Progenitor cell of endocrine pancreas (in vitro differentiated cells): ENCODE measurements at regions not wholly inside any gene's neighbourhood (a gene's known extent, or its start where the extent isn't known, plus 50 kb on each side); places are given as distances from the start of the nearest gene placed in this dataset.

Experiments
- DNase-seq: peaks from one replicate; pipeline ENCODE4 v3.0.0; 2021; ENCODE audit warnings: low spot score; ENCODE audit not compliant: unreplicated experiment
- H3K27ac Mint-ChIP-seq: 2 replicates; pipeline ENCODE4 v1.8.0; 2021; ENCODE audit warnings: mild to moderate bottlenecking, moderate library complexity, mixed read lengths
- H3K27me3 Mint-ChIP-seq: 2 replicates; pipeline ENCODE4 v1.8.0; 2021; ENCODE audit warnings: mixed read lengths
- H3K36me3 Mint-ChIP-seq: 2 replicates; pipeline ENCODE4 v1.8.0; 2022; ENCODE audit warnings: mixed read lengths; ENCODE audit not compliant: insufficient read depth
- H3K4me1 Mint-ChIP-seq: 2 replicates; pipeline ENCODE4 v1.8.0; 2021; ENCODE audit warnings: low read depth, mixed read lengths
- H3K4me3 Mint-ChIP-seq: 2 replicates; pipeline ENCODE4 v1.8.0; 2021; ENCODE audit warnings: low read depth, mild to moderate bottlenecking, moderate library complexity, mixed read lengths
- H3K9me3 Mint-ChIP-seq: 2 replicates; pipeline ENCODE4 v1.8.0; 2021; ENCODE audit warnings: low read depth, mixed read lengths
- TF ChIP-seq, protein P1 (sequence below): fragments of 200-600 bp; sonication (generic); IDR thresholded peaks from one replicate; pipeline ENCODE4 v1.5.0; 2021; ENCODE audit warnings: antibody characterized with exemption, mild to moderate bottlenecking; ENCODE audit not compliant: unreplicated experiment

DNA sequence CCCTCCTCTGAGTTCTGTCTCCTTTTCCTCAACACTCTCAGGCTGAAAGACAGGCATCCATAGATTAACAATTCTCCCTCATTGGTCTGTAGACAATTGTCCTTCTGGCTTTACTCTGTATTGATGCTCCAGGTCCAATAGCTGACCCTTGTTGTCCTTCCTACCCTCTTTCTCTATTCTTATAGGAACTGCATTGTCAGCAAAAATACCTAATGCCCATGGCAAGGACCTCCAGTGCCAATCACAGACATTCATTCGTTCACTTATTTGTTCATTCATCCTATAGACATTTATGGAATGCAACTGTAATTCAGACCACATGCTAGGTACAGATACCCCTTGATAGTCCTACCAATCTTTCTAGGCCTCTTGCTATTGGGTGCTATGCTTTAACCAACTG is 69.8 kb upstream of the DTNA start:
- TF ChIP-seq, protein P1, sequence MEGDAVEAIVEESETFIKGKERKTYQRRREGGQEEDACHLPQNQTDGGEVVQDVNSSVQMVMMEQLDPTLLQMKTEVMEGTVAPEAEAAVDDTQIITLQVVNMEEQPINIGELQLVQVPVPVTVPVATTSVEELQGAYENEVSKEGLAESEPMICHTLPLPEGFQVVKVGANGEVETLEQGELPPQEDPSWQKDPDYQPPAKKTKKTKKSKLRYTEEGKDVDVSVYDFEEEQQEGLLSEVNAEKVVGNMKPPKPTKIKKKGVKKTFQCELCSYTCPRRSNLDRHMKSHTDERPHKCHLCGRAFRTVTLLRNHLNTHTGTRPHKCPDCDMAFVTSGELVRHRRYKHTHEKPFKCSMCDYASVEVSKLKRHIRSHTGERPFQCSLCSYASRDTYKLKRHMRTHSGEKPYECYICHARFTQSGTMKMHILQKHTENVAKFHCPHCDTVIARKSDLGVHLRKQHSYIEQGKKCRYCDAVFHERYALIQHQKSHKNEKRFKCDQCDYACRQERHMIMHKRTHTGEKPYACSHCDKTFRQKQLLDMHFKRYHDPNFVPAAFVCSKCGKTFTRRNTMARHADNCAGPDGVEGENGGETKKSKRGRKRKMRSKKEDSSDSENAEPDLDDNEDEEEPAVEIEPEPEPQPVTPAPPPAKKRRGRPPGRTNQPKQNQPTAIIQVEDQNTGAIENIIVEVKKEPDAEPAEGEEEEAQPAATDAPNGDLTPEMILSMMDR = no peak

DNA sequence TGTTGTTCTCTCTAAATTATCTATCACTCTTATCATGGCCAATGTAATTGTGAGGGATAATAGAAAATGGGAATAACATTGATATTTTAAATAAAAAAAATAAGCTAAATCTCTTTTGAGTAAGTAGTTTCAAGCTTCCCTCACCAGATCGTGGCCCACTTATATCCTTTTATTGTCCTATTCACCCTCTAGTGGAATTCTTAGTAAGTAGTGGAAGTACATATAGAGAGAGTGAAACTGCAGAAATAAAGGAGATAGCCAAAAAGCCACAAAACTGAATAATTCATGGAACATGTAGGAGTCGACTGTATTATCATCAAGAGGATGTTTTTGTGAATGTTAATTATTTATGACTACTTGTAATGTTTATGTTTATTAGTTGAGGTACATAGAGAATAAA is 66.1 kb upstream of the DTNA start:
- TF ChIP-seq, protein P1 = no peak
- Mint-ChIP-seq H3K4me1 (peaks cover 8% of the 10 kb centered on the region), H3K9me3 (no peaks in the 10 kb centered on the region), H3K36me3 (no peaks in the 10 kb centered on the region), H3K4me3 (no peak overlapping the region), H3K27me3 (no peaks in the 10 kb centered on the region), H3K27ac (no peak overlapping the region)
- no peak for DNase-seq

More for the DNA sequence above, 69.8 kb upstream of the DTNA start:
- Mint-ChIP-seq H3K4me3 (no peak overlapping the region), H3K36me3 (no peaks in the 10 kb centered on the region), H3K4me1 (peaks cover 8% of the 10 kb centered on the region), H3K27me3 (no peaks in the 10 kb centered on the region), H3K9me3 (no peaks in the 10 kb centered on the region), H3K27ac (no peak overlapping the region)
- no peak for DNase-seq

DNA sequence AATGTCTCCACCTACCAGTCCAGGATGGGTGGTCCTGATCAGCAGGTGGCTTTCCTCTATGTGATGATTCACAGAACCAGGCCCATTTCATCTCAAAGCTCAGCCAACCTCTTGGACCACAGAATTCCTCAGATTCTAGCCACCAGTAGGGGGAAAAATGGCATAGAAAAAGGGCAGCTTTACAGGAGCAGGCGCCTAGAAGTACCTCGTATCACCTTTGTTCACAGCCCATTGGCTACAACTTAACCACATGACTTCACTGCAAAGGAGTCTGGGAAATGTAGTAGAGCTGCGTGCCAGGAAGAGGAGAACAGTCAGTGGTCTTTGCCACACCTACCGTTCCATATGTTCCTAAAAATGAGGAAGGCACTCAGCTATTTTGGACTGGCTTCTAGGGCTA is 62.8 kb upstream of the DTNA start:
- TF ChIP-seq, protein P1 = no peak
- no peak overlapping the region for H3K27ac Mint-ChIP-seq
- peaks cover 22% of the 10 kb centered on the region for H3K4me1 Mint-ChIP-seq
- no peaks in the 10 kb centered on the region for H3K36me3 Mint-ChIP-seq
- no peak overlapping the region for H3K4me3 Mint-ChIP-seq
- no peak for DNase-seq
- H3K9me3 Mint-ChIP-seq = no peaks in the 10 kb centered on the region
- H3K27me3 Mint-ChIP-seq = no peaks in the 10 kb centered on the region

DNA sequence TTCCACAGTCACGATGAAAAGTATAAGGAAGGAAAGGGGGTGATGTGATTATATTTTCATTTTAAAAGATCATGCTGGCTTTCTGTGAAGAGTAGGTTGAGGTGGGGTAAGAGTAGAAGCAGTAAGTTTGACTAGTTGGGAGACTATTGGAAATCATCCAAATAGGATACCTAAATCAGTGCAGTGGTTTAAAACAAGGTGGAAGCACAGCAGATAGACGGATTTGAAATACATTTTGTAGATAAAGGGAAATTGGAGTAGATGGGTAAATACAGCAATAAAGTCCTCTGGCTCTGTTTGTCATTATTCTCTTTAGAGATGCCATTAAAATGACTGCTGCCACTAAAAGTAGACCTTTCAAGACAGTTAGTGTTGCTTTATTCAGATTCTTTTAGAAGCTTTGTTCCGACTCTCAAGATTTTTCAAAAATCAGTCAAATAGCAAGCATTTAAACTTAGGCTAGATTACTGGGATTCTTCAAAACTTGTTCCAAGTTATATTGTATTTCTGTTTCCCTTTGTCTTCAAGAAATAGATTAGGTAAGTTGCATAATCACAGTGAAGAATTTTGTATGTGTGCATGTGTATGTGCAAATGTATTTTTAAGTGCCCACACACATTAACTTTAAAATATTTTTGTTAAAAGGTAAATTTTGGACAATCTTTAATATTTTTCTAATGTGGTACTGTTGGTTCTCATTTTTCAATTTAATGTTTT is 61.7 kb upstream of the DTNA start:
- TF ChIP-seq, protein P1 = no peak
- H3K36me3 Mint-ChIP-seq = no peaks in the 10 kb centered on the region
- peaks cover 22% of the 10 kb centered on the region for H3K4me1 Mint-ChIP-seq
- no peaks in the 10 kb centered on the region for H3K27me3 Mint-ChIP-seq
- no peak overlapping the region for H3K27ac Mint-ChIP-seq
- H3K9me3 Mint-ChIP-seq = no peaks in the 10 kb centered on the region
- no peak for DNase-seq
- H3K4me3 Mint-ChIP-seq = no peak overlapping the region

DNA sequence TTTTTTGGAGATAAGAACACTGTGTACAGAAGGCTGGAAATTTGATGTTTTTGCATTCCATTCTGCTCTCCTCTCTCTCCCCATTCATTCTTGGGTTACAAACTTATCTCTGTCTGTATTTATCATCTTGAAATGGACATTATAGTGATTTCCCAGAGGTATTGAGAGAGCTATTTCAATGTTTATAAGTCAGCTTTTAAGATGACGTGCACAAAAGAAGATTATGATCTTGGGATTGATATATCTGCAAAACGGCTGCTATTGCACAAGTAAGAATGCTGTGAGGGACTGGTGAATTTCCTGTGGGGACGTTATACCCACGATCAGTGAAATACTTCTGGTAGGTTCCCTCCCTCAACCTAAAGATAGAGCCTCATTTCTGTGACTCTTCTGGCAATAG is 61.0 kb upstream of the DTNA start:
- no peaks in the 10 kb centered on the region for H3K36me3 Mint-ChIP-seq
- TF ChIP-seq, protein P1 = no peak
- no peaks in the 10 kb centered on the region for H3K9me3 Mint-ChIP-seq
- DNase-seq = no peak
- no peak overlapping the region for H3K27ac Mint-ChIP-seq
- no peak overlapping the region for H3K4me3 Mint-ChIP-seq
- H3K27me3 Mint-ChIP-seq = no peaks in the 10 kb centered on the region
- peaks cover 22% of the 10 kb centered on the region for H3K4me1 Mint-ChIP-seq
